Hematopoietic multipotent progenitor cell treated with erythropoietin and hydrocortisone succinate and interleukin-3 and kit ligand, for 8 days (in vitro differentiated cells): ENCODE measurements at regions not wholly inside any gene's neighbourhood (a gene's known extent, or its start where the extent isn't known, plus 50 kb on each side); places are given as distances from the start of the nearest gene placed in this dataset.
"Not testable (repeated sequence)": the region's sequence is repeated elsewhere in the genome, so short reads cannot be mapped to it uniquely, and the experiment has no call there.

ENCODE experiments used
- DNase-seq: peaks from one replicate; pipeline ENCODE4 v3.0.0-alpha.2; 2015

- DNase-seq, result no peak
Measured at GRCh38 chr2:225236769-225237323, 162.7 kb upstream of the NYAP2 start.

- no peak for DNase-seq
Measured at GRCh38 chr2:225233234-225233633, 166.3 kb upstream of the NYAP2 start.

DNA sequence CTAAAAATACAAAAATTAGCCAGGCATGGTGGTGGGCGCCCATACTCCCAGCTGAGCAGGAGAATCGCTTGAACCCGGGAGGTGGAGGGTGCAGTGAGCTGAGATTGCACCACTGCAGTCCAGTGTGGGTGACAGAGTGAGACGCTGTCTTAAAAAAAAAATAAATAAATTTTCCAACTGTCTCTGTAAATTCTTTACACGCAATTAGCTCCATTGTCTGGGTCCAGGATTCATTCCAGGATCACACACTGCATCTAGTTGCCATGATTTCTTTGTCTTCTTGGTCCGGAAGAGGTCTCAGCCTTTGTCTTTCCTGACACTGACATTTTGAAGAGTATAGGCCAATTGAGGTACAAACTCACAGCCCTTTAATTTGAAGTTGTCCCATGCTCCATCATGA lies 167.6 kb upstream of the NYAP2 start:
- no peak for DNase-seq

DNA sequence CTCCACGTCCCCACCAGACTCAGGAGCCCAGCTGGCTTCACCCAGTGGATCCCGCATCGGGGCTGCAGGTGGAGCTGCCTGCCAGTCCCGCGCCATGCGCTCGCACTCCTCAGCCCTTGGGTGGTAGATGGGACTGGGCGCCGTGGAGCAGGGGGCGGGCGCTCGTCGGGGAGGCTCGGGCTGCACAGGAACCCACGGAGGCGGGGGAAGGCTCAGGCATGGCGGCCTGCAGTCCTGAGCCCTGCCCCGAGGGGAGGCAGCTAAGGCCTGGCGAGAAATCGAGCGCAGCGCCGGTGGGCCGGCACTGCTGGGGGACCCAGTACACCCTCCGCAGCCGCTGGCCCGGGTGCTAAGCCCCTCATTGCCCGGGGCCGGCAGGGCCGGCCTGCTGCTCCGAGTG lies 170.2 kb upstream of the NYAP2 start:
- not testable (repeated sequence) for DNase-seq

DNA sequence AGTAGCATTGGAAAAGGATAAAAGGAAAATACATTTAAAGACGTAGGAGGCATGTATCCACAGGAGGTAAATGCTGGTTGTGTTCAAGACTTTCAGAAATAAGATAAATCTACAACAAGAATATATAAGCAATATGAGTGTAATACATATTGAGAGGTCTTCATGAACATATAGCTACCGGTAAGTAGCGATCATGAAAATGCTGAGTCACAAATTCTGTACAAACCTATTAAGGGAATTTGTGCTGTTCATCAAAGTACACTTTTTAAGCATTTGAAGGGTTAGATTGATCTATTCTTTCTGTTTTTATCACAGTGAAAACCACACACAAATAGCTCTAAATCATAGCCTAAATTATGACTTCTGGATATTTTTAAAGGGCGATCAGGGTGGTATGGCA lies 173.1 kb upstream of the NYAP2 start:
- no peak for DNase-seq

DNA sequence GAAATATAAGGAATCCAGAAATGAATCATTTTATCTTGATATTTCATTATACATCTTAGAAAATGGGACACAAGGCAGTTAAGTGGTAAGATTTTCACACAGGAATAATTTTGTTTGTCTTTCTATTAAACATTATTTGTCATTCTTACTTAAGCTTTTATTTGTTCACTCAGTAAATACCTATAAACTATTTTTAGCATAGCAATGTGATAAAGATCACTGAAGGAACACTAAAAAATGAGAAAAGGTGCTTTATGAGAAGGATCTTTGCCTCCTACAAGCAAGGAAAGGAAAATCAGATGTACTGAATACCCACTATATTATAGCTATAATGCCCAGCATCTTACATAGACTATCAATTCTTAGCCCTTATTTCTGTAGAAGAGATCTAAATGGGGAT lies 176.2 kb upstream of the NYAP2 start:
- DNase-seq, result no peak

- no peak for DNase-seq
Measured at GRCh38 chr2:225207471-225207870, 165.2 kb upstream of the DOCK10 start.

GRCh38 chr2:225207043-225207442 lies 164.8 kb upstream of the DOCK10 start:
- no peak for DNase-seq

DNA sequence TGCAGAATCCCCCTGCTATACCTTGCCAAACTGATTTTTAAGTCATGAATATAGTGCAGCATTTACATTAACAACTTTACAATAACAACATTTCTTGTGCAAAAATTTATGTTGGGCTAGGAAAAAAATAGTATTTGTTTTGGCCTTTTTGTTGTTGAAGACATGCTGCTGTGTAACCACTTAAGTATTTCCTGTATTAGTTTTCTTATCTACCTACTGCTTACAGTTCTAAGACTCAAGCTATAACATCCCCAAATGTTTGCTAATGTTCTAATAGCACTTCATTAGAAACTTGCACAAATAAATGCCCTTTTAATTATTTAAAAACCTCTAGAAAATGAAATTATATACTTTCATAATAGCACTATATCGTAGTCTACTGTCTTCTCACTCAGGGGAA lies 154.3 kb upstream of the DOCK10 start:
- no peak for DNase-seq

- DNase-seq, result no peak
Measured at GRCh38 chr2:225192869-225193268, 150.6 kb upstream of the DOCK10 start.

- DNase-seq, result no peak
Measured at GRCh38 chr2:225190987-225191386, 148.7 kb upstream of the DOCK10 start.

DNA sequence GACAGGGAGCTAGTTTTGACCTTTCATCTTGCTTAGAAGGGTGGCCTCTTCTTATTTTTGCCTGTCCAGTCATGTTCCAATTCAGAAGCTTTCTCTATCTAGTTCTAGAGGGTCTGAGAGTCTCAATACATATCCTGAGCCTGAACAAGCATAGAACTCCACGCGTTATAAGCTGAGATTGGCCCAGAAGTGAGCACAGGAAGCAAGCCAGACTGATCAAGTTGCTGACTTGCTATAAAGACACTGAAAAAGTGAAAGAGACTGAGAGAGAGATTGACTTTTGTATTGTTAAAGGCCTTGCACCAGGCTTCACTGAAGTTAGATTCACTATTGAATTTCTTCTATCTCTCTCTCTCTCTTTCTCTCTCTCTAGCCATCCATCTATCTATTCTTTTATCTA lies 142.7 kb upstream of the DOCK10 start:
- no peak for DNase-seq

GRCh38 chr2:225182126-225182525 lies 139.9 kb upstream of the DOCK10 start:
- no peak for DNase-seq

- DNase-seq, result no peak
Measured at GRCh38 chr2:225177098-225177497, 134.8 kb upstream of the DOCK10 start.

- no peak for DNase-seq
Measured at GRCh38 chr2:225173909-225174308, 131.6 kb upstream of the DOCK10 start.

DNA sequence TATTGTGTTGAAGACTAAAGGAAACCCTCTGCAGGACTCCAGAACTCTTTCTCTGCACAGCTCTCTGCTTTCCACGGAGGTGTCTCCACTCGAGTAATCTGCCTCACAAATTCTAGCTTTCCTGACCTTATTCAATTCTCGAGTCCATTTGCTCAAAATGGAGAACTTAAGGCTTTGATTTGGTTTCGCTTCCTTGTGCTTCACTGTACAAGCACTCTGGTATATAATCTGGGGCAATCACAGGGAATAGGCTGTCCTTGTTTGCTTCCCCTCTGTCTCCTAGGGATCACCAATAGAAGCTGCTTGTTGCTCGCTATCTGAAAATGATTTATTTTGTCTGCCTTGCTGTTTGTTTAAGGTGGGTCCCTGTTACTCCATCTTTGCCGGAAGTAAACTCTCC lies 129.1 kb upstream of the DOCK10 start:
- DNase-seq, result no peak

GRCh38 chr2:225170162-225170561 lies 127.9 kb upstream of the DOCK10 start:
- DNase-seq, result no peak

DNA sequence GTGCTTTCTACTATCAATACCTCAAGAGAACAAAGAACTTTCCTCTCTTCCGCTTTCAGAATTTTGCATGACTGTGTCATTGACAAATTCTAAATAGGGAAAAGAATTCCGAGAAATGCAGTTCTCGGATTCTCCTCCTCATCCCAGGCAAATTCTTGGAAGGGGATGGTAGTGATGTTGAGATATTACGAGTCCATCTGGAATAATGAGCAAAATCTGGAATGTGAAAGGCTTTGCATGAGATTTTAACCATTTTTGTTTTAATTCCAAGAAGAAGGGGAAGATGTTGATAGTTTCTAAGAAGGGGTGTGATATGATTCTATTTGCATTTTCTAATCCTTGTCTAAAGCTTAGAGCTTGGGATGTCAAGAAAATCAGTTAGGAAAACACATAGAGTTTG lies 127.1 kb upstream of the DOCK10 start:
- no peak for DNase-seq

GRCh38 chr2:225165052-225165451 lies 122.8 kb upstream of the DOCK10 start:
- no peak for DNase-seq

GRCh38 chr2:225164401-225165050 lies 122.3 kb upstream of the DOCK10 start:
- no peak for DNase-seq

GRCh38 chr2:225158360-225158759 lies 116.1 kb upstream of the DOCK10 start:
- DNase-seq, result no peak

GRCh38 chr2:225156853-225157451 lies 114.7 kb upstream of the DOCK10 start:
- no peak for DNase-seq

GRCh38 chr2:225140723-225141122 lies 98.5 kb upstream of the DOCK10 start:
- DNase-seq, result no peak

GRCh38 chr2:225137971-225138370 lies 95.7 kb upstream of the DOCK10 start:
- no peak for DNase-seq

DNA sequence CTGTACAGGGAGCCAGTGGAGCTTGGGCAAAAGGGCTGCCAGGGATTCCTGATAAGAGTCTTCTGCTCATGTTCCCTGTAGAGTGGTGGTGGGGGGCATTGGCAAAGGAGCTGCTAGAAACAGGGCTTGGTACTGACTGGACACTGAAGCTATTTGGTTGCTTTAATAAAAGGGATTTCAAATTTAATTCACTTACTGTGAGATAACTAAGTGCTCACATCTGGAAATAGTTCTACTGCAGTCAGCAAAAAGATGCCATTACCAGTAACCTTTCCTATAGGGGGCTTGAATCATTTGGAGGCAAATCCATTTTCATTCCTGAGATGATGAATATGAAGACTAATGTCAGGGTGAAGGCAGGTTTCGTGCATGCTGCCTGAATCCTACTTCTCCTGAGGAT lies 94.3 kb upstream of the DOCK10 start:
- no peak for DNase-seq
